Liver (tissue), 3 donors: ENCODE measurements at regions not wholly inside any gene's neighbourhood (a gene's known extent, or its start where the extent isn't known, plus 50 kb on each side); places are given as distances from the start of the nearest gene placed in this dataset.

Experiments used
- CTCF ChIP-seq: fragments of 150-350 bp; IDR thresholded peaks from 2 replicates; pipeline ENCODE4 v1.5.1; 2017; ENCODE audit warnings: improper control_type of control experiment, low read depth, low read length; ENCODE audit not compliant: missing input control
- HNF4G ChIP-seq: IDR thresholded peaks from 2 replicates; pipeline ENCODE4 v1.6.1; 2016; ENCODE audit warnings: antibody characterized with exemption
- RXRA ChIP-seq, 2 donors: IDR thresholded peaks; 2 replicates each; pipeline ENCODE4 v1.6.1; 2017 to 2018; ENCODE audit warnings: antibody characterized with exemption in 2 of 2, mild to moderate bottlenecking in 1 of 2
- donor health status: healthy.
- donor health status: healthy.

GRCh38 chr3:6035626-6036025, 825.3 kb upstream of the GRM7 start:
- TF ChIP-seq CTCF (no peak), HNF4G (no peak), RXRA (IDR thresholded peaks at IDR 0.05) (no peak)
